Cardiac septum (tissue), 1 donor: ENCODE measurements at regions not wholly inside any gene's neighbourhood (a gene's known extent, or its start where the extent isn't known, plus 50 kb on each side); places are given as distances from the start of the nearest gene placed in this dataset.
A peak's percentile ranks its signal among the peaks of the same experiment; 100 is the strongest.

Experiments
- DNase-seq: peaks from one replicate; pipeline ENCODE4 v3.0.0-alpha.2; 2020; ENCODE audit warnings: low spot score
- intact Hi-C: fragments of 100-400 bp; cut with DNase I; formaldehyde crosslinking; loops from one replicate; pipeline ENCODE4 v1.14.0; 2022
- donor health status: DM: no; HTN: no; CAD: no.

DNA sequence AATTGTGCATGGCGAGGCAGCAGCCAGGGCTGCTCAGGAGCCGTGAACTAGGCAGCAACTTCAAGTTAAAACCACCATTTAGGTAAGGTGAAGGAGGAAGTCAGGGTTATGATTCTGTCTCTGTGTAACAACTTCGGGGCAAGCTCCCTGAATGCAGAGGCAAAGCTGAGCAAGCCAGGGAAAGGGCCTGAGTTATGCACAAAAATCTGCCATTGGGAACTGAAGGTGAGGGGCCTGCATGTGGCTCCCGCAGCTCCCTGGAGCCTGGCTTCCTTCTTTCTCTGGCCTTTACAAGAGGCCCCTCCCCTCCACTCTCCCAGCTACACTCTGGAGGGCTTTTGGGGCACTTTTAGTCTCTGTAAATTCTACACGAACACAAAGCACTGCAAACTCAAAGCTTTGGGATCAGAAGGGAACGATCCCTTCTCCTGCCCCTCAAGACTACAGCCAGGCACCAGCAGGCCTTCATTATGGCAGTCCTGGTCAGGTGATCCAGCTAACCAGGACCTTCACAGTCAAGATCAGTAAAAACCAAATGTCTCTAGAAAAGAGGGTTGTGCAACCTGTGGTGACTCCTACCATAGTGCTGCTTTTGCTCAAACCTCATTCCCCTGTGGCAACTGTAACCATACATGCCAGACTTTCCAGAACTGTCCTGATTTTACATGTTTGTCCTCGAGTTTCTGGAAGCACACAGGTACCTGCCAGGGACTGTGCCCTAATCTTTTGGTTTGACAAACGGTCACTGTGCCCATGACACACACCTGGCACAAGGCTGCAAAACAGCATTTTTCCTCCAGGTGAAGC is 67.2 kb upstream of the PTGR2 start:
- DNase-seq: no peak
- intact Hi-C loops: no loop called here

DNA sequence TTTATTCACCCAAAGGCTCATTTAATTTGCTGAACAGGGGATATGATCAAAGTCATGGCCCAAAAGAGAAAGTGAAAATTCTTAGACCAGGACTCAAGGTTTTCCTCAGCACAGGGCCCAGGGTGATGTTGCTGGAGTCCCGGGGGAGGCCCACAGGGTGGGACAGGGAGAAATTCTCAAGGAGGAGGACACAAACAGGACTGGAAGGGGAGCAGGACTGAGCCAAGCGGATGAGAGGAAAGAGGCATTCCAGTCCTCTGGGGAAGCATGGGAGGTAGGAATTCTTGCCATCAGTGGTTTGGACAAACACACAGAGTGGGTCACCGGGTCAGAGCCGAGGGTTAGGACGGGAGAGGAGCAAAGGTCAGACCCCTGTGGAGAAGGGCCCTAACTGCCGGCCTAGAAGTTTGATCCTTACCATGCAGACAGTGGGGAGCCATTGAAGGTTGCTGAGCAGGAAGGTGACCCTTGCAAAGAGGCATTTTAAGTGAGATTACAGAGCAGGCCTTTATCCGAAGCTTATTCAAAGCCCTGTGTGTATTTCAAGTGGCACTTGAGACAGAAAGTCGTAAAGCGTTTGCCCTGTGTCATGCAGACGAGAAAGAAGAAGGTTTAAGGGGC is 68.4 kb upstream of the PTGR2 start:
- intact Hi-C loops: no loop called here
- no peak for DNase-seq

DNA sequence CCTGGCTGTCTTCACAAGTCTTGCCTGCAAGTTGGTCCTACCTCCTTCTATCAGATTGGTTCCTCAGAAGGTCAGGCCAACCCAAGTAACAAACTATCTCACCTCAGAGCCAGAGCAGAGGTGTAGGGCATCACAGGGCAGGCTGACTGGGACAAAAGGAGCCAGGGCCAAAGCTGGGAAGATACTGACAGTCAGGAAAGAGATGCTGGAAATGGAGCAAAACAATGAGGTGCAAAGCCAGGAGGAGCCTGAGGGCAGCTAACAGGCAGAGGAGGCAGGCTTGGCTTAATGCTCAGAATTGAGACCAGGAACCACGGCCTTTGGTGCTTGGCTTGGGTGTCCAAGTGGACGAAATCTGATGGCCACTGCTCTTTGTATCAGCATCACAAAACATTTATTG is 68.4 kb upstream of the PNMA1 start:
- intact Hi-C loops: no loop called here

DNA sequence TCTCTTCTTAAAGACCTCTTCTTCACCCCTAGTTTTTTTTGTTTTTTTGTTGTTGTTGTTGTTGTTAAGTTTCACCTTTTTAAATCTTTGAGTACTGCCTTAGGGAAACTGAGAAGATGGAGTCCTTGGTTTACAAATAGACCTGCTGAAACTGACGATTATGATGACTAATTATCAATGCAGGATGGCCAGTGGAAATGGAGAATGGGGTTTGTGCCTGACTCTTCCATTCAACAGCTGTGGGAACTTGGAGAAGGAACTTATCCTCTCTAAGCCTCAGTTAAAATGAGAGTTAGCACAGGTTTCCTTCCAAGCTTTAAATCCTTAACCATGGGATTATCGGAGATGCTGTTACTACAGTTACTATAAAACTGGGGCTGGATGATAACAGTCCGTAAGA is 66.7 kb upstream of the PNMA1 start:
- DNase-seq: no peak
- intact Hi-C loops: no loop called here

More for the DNA sequence above, 68.4 kb upstream of the PNMA1 start:
- DNase-seq: no peak

DNA sequence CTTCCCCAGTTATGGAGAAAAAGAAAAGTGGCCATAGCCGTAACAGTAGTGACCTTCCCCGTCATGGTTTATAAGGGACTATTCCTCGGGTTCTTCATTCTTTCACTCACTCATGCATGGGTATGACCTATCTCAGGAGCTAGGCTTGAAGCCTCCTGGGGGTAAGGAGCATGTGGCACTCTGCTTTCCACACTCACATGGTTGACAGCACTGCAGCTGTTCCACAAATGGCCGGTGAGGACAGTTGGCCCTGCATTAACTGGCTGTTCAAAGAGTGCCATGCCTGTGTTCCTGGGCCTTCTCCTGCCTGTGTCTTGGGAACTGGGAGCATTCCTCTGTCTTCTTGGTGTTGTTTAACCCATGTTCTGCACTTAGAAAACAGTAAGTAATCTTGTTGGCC is 66.2 kb upstream of the PNMA1 start:
- intact Hi-C loops: no loop called here
- DNase-seq: no peak

DNA sequence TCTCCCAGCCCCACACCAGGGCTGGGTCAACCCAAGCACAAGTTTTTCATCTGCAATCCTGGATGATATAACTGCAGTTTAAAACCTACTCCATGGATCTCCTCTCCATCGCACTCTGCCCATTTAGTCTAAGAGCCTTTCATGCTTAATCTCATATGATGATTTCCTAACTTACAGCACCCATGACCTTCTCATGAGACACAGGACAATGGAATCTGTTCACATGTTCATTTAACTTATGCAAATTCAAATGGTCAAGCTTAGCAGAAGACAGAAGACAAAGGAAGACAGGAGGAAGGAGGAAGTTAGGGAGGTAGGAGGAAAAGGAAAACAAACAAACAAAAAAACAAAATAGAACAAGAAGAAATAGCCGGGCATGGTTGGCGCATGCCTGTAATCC is 64.6 kb upstream of the PNMA1 start:
- DNase-seq: no peak
- intact Hi-C loops: no loop called here

DNA sequence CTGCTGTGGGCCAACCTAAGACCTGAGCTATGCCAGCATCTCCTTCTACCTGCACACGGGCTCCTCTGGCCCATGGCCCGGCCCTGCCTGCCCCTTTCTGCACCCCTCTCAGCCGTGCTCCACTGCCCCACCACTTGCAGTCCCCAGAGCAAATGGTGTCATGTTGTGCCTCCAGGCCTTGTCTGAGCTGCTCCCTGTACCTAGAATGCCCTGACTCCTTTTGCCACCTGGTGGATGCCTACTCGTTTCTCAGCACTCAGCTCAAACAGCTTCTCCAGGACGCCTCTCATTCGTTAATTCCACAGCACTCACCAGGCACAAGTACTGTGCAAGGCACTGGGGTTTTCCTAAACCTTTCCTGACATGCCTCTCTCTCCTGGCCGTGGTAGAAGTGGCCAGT is 63.2 kb upstream of the PNMA1 start:
- intact Hi-C loops: no loop called here
- DNase-seq: no peak

DNA sequence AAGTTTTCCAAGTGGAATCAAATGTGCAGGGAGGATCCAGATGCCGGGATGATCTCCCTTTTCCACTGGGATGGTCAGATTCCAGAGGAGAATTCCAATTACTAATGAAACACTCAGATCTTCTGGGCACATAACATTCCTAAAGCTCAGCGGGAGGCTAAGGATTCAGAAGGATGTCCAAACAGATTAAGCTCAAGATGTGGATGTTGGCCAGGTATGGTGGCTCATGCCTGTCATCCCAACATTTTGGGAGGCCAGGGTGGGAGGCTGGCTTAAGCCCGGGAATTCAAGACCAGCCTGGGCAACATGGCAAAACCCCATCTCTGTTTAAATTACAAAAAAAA is 62.0 kb upstream of the PNMA1 start:
- no peak for DNase-seq
- intact Hi-C loops: no loop called here

DNA sequence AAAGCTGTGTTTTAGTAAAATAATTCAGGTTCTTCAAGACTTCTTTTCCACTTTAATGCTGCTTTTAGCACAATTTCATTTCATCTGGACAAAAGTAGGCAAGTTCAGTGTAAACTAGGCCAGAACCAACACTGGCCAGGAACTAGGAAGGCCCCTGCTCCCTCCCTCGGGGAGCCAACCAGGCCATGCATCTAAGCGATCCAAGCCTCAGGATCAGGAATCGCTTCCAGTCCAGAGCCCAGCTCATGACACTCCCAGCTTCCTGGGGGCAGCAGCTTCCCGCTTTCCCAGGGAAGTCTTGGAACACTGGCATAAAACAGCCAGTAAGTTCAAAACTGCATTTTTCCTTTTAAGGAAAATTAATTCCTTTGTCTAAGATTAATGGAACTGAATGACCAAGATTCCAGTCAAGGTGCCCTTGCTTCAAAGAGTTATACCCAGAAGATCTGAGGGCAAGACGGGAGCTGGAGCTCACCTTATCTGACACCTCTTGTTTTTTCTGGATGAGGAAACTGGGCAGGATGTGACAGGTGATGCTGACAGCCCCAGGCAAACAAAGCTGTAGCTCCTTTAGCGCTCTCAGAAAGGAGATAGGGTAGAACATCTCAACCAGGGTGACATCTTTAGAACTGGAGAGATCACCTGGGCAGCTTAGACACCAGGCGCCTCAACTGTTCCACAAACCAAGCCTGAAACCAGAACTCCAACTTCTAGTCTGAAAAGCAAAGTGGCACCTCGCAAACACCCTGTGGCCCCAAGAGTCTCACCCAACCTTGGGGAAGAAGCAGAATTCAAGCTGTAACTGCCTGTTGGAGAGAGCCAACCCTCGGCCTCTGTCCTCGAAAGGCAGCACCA is 61.4 kb upstream of the PNMA1 start:
- DNase-seq: no peak
- intact Hi-C loops: no loop called here

DNA sequence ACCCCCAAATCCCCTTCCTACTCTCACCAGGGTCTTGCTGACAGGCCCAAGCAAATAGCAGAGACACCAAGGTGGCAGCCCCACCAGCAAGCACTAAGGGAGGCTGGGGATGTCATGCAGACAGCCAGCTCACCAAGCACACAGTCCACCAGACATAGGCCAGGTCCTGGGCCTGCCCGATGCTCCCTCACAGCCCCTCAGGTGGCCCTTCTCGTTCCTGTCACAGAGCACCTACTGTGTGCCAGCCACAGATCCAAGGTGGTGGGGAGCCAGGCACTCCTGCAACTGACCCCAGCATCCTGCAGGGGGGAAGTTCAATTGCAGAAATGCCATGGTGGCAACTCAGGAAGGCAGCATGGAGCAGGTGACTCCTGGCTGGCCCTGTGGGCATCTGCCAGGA is 60.5 kb upstream of the PNMA1 start:
- intact Hi-C loops: no loop called here
- no peak for DNase-seq

DNA sequence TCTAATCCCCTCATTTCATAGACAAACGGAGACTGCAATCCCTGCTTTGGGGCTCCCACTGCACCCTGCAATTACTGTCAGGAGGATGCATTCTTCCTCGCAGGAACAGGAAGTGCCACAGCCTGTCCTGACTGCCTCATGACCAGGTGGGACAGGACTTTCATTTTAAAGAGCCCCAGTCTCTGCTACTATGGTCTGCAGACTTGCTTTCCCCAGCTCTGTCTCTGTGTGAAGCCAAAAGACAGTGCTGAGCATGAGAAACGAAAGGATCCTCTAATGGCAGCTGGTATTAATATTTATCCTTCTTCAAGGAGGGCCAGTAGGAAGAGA is 60.0 kb upstream of the PNMA1 start:
- no peak for DNase-seq
- intact Hi-C loops: no loop called here

DNA sequence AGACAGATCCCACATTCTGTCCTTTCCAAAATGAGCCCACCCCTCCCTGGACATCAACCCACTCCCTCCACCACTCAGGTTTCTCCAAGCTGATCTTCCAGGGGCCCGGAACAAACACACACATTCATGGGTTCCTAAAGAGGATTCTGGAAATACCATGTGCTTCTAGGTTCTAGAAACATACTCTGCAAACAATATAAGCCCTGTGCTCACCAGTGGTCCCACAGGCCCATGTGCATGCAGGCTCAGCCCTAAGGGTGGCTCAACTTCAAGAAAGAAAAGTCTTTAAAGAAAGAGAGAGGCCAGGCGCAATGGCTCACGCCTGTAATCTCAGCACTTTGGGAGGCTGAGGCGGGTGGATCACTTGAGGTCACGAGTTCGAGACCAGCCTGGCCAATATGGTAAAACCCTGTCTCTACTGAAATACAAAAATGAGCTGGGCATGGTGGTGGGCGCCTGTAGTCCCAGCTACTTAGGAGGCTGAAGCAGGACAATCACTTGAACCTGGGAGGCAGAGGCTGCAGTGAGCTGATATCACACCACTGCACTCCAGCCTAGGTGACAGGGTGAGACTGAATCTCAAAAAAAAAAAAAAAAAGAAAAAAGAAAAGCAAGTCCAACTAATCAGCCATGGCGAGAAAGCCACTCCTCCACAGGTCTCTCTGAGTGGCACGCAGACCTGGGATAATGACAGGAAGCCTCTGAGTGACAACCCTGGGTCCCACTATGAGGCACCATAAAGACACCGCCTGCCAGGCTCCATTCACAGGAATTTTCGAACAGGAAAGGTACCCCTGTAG is 59.5 kb upstream of the PNMA1 start:
- DNase-seq: no peak
- intact Hi-C loops: no loop called here

DNA sequence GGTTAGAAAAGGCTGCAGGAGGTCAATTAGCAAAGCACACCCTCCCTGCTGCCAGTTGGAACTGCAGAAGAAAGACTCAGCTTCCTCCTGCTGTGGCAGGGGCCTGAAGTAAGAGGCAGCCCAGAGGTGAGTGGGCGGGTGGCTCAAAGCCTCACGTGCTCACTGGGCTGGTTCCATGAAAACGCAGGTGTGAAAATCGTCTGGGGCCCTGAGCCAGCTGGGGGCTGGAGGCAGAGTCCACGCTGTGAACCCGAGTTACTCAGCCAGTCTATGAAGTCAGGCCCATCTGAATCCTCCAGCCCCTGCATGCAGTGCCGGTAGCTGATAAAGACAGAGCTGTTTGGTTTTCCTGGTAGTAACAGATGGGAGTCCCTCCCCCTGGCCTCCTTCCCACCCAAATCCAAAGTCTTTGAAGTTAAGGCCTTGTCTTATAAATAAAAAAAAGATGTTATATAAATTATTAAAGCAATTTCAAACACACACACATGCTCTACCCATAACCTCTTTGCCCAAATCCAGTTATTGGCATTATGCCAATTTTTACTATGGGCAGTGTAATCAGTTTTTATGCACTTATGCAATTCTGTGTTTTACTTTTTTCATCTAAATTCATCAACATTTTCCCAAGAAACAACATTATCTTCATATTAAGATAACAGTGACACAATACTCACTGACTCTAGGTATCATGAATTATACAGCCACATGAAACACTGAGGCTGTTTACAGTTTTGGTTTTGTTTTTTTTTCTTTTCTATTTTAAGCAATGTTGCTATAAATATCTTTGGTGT is 57.9 kb upstream of the PNMA1 start:
- intact Hi-C loops: no loop called here
- DNase-seq: no peak

DNA sequence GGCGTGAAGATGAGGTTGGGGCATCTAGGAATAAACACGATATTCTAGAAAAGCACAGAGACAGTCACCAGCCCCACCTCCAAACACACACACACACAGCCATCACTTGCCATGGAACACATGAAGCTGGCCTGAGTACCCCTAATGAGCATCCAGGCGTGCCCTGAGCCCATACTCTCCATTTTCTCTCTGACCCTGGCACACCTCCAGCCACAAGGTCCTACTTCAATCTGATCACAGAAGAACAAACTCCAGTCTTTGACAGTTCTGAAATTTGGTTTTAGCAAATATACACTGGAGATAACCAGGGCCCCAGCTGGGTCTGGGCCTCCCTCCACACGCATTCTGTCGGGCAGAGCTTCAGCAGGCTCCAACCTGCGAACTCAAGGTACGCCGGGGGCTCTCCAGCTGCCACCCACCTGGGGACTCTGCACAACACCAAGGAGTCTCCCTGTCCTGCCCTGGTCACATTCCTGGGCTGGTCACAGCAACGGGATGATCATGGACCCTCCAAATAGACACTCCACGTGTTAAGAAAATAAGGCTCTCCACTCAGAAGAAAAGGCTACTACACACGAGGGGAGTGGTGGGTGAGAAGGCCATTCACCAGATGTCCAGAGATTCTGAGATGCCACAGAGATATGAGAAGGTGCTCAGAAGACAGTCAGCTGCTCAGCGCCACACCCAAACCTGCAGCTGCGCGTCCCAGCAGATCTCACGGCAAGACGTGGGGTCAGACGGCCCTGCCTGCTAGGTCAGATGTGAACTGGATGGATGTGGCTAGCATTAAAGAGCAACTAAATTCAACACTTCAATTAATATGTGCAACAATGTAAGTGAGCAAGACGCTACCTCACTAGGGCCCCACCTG is 57.0 kb upstream of the PNMA1 start:
- no peak for DNase-seq
- intact Hi-C loops: no loop called here

DNA sequence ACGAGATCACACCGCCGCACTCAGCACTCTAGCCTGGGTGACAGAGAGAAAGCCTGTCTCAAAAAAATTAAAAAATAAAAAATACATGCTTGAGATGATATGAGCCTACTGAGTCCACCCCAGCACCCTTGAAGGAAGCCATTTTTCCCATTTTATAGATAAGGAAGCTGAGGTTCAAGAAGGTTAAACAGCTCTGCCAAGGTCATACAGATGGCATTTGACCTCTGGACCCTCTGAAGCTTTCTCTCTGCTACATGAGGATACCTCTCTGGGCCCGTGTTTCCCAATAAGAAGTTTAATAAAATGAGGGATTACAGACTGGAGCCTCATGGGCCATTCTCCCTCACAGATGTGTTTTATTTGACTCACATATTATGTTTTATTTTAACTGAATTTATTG is 53.9 kb upstream of the PNMA1 start:
- no peak for DNase-seq
- intact Hi-C loops: no loop called here

DNA sequence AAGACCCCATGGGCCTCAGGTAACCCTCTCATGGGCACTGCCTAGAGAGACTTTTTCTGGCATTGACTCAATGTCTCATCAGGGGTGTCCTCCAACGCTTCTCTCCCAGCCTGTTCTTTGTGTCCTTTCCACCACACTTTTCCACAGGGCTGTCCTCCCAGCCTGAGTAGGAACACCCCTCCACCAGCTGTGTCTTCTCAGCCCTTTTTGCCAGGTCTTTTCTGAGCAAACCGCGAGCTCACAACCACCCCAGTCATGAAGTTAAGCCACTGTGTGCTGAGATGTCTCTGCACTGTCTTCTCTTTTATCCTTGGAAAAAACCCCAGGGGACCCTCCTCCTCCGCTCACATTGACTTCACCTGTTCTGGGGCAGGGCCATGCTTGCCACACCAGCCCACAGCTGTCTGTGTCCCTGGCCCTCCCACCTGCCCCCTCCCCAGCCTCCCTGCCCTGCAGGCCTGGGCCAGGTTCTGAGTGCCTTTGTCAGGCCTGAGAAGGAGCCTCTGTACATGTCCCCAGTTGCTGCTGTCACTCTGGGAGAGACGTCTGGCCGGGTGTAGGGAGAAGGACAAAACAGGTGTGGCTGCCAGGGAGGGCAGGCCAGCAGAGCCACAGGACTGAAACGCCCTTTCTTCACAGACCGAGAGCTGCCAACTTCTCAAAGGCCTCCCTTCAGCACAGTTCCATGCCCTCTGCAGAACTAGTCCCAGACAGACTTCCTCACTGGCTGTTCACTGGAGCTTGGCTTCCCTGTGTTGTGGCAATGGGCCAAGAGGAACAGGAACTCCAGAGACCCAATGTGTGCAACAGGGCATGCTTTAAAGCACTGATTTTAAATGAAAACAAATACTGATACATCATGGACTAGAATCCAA is 50.5 kb upstream of the PNMA1 start:
- intact Hi-C loops: no loop called here
- DNase-seq: peak; percentile 91
